NCI-H1417 (cell line): ENCODE measurements at regions not wholly inside any gene's neighbourhood (a gene's known extent, or its start where the extent isn't known, plus 50 kb on each side); places are given as distances from the start of the nearest gene placed in this dataset.

Source experiments
- DNase-seq, 3 experiments: peaks; one replicate each; lab custom pipeline; 2025; lab: John Stamatoyannopoulos, UW

DNA sequence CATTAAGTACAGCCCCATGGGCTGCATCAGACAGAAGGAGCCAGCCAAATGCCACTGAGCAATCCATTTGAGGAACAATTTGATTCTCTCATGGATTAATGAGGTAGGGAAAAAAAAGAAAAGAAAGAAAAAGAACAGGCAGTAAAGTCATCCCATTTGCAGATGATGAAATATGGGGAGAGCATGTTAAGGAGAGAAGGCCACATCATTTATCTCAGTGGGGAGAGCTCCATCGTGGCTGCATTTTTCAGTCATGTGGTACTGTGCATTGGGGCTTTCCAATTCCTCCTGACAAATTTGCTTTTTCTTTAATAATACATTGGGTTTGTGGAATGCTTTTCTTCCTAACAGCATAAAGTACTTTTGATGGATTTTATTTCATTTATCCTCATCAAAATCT lies 375.2 kb upstream of the TLE4 start:
- DNase-seq: no peak

DNA sequence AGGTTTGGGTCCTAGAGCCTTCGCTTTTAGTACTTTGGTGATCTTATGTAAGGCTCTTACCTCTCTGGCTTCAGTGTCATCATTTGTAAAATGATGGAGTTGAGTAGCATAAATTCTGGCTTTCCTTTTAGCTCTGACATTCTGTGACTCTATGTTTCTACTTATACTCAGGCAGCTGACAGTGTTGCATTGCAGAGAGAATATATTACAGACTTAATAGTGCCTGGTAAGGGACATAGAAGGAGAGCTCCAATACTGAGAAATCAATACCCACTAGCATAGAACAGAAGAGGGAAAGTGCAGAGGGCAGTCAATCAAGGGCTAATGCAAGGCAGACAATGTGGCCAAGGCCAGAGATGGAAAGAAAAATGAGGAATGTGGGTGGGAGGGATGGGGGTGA lies 371.4 kb upstream of the TLE4 start:
- no peak for DNase-seq

DNA sequence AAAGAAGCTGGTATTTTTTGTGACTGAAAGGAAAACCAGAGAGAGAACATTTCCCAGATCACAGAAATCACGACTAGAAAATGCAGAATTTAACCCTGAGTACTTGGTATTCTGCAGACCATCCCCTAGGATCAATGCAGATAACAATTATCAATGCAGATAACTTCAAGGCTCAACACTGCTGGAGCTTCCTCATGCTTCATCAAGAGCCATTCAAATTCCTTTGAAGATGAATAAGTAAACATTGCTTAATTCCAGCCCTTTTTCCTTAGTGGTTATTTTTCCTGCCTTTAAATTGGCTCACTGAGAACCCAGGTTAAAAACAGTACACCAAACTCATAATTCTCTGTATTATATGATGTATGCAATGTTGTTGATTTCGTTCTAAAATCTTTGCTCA lies 370.1 kb upstream of the TLE4 start:
- DNase-seq: no peak

DNA sequence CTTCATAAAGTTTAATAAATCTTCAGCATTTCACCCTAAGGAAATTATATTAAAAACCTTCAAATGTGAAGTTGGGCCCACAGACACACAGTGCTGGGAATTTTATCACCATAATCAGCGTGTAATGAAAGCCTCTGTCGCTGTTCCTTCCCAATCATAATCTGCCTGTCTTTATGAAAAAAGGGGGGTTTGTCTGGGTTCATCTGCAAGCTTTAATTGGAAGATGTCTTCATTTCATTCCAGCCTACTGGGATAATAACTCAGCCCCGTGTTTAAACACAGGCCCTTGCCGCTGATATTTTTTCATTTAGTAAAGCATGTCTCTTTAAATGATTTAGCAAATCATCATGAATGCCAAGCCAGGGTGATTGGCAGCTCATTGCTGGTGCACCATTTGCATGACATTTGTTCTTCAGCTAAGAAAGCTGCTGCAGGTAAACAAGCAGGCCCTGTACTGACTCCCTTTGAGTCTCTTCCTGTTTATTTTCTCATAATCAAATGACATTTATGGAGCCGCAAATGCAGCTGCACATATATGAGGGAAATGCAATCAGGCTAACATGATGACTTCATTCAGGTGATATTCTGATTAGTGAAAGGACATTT lies 362.9 kb upstream of the TLE4 start:
- DNase-seq: peak in 1 of 3 experiments; percentile 28

DNA sequence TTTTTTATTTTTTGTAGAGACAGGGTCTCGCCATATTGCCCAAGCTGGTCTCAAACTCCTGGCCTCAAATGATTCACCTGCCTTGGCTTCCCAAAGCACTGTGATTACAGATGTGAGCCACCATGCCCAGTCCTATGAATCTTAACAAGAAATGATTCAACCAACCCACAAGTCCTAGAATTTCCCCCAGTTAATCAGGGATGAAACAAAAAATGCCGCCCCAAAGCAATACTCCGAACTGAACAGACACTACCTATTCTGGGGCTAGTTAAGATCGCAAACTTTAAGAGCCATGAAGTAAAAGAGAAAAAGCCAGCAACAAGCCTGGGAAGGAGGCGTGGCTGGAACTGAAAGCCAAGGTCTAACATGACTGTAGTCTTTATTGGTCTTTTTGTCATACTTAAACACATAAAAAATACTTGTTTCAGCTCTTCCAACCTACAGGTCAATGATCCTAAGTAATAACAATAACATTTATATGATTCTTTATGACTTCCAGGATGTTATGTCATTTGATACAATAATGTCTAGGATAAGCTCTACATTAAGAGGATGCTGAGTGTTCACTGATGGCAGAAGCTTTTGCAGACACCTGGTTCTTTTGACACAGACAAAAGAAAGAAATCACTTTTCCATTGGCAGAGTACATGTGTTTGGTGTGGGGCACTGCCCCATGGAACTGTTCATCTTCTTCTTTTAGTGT lies 361.1 kb upstream of the TLE4 start:
- DNase-seq: peak in 2 of 3 experiments; percentile 21 to 46

DNA sequence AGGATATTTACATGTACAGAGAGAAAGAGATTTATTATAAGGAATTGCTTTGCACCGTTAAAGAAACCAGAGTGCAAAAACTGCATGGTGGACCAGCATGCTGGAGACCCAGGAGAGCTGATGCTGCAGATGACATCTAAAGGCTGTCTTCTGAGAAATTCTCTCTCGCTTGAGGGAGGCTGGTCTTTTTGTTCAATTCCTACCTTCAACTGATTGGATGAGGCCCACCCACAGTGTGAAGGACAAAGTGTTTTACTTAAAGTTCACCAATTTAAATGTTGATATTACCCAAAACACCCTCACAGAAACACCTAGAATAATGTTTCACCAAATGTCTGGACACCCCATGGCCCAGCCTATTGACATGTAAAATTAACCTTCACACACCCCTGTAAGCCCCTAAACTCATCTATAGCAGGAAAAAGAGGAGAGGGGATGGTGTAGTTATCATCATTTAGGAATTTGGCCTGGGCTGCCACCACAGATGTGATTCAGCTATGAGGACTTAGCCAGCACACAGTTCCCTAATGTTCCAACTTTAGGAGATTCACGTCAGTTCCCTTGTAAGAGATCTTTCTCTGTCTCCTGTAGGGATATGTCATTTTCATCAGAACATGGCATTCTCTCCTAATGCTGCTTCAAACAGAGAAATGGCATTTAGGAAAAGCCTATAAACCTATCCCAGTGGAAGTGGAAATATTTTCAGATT lies 358.2 kb upstream of the TLE4 start:
- no peak for DNase-seq

DNA sequence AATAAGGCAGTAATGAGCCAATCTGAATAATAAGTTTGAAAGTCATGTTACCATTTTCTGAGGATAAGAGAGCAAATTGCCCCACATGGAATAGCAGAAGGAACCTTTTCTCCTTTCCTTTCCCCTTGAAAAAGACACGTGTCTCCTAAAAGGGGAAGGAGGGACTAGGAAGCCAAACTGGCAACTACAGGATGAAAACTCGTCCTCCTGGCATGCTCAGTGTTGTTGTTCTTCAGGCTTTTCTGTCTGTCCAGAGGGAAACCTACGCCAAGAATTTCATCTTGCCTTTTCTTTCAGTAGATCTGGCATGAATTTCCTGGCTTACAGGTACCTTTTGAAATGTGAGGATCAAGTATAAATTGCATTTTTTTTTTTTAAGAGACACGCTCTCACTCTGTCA lies 355.9 kb upstream of the TLE4 start:
- DNase-seq: no peak

DNA sequence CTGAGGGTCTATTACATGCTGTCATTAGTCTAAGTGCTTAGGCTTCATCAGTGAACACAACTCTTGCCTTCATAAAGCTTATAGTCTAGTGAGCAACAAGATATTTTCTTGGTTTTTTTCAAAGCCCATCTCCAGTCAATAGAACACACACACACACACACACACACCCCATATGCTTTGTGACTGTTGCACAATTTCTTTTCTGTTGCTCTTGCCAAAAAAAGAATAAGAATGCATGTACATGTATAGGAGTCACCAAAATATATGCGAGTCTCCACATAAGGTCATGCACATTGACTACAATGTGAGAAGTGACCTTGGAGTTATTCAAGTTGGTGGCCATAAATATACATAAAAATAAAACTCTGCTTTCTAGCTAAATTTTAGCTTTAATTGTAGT lies 351.5 kb upstream of the TLE4 start:
- no peak for DNase-seq

DNA sequence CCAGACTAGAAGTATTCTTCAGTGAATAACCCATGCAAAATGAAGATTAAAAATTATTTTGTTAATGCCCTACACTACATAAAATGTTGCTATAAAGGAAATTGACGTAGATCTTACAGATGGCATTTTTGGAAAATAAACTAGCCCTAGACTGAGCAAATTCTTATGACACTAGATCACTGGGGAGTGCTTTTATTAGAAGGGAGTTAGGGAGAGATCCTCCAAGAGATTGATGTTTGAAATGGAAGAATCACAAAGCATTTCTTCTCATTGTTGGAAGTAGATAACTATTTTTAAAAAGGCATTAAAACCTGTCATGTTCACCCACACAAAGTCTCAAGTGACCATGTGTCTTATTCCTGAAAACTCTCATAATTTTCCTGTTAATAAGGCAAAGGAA lies 351.1 kb upstream of the TLE4 start:
- no peak for DNase-seq

DNA sequence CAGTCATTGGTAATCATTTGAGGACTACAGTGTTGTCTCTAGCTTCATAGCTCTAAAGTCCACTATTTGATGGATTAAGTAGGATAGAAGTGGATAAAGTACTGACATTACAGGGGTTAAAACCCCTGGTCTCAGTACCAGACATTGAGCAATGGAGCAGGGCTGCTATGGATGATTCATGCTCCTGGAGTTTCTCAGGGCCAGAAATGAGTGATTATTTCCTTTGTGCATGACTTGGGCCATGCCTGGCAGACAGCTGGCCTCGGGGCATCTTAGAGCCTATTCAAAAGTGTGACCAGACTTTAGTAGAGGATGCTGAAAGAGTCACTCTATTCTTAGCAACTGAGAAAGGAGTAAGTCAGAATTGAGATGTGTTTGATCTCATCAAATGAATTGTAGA lies 350.7 kb upstream of the TLE4 start:
- DNase-seq: no peak

DNA sequence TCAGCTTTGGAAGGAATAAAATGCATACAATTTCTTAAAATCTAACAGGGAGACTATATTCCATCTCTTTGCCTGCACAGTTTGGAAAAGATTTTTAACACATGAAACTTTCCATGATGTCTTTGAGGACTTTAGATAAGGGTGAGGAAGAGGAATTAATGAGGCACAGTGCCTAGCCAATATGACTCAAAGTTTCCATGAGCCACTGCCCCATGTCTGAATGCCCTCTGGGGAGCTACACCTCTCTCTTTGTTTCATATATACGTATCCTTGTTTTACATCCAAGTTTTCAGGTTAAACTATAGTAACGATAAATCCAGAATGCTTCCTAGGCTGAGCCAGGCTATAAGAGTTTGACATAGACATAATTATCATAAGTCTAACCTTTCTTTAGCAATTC lies 349.3 kb upstream of the TLE4 start:
- DNase-seq: no peak

DNA sequence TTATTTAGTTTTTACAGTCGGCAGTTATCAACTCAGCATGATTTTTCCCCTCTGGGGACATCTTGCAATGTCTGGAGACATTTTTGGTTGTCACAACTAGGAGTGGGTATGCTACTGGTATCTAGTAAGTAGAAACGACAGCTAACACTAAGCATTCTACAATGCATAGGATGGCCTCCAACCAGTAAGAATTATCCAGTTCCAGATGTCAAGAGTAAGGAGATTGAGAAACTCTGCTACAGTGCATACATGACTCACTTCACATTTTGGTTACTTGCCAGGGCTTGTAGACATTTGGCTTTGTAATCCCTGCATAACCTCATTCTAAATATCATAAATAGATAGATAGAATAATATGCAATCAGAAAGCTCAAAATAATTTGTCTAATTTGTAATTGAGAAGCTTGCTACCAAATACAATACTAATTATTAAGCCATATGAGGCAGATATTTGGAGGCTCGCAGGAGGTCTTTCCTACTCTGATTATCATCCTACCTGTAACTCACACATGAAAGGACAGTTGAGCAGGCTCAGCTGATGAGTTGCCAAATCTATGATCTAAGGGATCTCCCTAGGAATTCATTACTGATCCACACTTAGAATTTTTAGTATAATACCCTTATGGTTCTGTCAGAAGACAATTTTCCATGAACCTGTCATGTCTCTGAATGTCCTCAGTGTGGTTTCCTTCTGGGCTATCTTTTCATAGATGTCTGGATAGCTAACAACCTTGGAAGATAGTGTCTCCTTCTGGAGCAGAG lies 346.9 kb upstream of the TLE4 start:
- DNase-seq: no peak

DNA sequence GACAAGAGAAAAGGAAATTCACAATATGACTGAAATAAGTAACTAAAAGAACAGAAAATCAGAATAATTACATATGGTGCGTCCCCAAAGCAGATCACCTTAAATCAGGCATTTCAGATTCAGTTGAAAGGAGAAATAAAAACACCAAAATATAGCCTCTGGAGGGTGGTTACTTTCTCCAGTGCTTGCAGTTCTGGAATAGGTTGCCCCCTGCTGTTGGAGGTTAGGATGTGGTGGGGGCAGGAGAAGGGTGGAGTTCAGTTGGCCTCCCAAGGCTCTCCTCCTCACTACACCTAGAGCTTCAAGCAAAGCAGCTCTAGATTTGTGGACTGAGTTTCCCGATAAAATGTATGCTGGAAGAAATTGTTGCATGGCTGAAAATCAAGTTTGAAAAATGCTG lies 338.2 kb upstream of the TLE4 start:
- peak in 2 of 3 experiments; percentile 0 to 9 for DNase-seq

DNA sequence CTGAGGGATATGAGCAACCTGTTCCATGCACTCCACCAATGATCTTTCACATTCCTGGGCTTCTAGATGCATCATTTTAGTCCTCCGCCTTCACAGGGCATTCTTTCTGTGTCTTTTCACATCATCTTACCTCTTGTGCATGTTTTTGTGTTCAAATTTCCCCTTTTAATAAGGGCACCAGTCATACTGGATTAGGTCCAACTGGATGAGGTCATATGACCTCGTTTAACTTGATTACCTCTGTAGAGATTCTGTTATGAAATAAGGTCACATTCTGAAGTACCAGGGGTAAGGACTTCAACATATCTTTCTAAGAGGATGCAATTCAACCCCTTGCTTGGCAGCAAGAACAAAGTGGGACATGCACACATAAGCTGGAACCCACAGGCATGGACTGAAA lies 335.3 kb upstream of the TLE4 start:
- no peak for DNase-seq

DNA sequence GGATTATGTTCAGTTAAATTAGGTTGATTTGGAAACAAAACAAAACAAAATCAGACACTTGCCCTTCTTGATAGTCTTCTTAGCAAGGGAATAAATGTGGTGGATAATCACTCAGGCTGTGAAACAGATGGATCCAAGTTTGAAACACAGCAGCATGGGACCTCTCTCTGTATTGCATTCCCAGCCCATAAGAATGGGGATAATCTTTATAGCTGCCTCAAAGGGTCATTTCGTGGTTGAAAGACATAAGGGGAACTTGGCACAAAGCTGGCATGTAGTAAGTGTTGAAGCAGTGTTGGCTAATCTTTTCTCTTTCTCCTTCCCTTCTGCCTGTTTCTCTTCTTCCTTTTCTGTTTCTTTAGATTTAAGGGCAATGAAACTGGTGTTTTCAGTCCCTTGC lies 333.9 kb upstream of the TLE4 start:
- no peak for DNase-seq

DNA sequence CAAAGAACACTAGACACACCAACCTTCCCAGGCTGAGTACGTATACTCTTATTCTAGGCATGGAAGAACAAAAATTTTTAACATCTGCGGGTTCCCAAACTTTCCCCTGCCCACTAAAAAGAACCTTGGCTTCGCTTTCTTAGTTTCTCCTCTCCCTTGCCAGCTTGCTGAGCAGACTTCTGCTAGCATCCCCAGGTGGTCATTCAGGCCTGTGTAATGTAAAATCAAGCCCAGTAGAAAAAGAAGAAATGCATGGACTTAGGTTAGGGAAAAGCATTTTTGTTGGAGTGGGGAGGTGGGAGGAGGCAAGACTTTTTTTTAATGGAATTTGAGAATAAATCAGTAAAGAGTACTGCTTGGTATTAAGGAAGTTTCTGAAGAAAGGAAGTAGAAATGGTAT lies 331.0 kb upstream of the TLE4 start:
- DNase-seq: no peak

DNA sequence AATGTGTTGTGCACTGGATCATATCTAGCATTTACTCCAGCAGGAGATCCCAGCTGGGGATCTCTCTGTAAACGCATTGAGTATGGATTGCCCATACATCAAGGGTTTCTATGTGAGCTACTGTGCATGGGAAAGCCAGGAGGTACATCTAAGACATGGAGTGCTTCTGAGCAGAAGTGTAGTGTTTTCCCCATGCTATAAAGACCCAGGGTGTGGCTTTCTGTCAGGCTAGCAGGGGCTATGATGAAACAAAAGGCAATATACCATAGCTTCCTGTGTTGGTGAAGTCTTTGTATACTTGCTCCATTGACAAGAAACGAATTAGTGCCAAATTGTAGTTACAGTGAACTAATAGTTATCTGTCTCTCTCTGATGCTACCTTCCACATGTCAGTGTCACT lies 329.3 kb upstream of the TLE4 start:
- peak in 1 of 3 experiments; percentile 21 for DNase-seq

DNA sequence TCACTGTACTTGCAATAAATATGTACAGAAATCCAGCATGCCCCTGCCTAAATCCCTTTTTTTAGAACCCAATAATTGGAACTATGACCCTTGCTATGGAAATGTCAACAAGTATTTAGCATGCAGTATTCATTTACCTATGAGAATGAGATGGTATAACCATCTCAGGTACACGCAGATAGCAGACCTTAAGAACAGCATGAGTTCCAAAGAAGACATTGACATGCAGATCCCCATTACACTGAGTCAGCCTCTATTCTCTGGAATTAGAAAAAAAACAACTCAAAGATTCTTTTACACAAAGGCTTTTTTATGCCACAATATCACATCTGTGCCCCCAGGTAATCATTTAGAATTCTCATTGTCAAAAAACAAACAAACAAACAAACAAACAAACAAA lies 325.6 kb upstream of the TLE4 start:
- no peak for DNase-seq

DNA sequence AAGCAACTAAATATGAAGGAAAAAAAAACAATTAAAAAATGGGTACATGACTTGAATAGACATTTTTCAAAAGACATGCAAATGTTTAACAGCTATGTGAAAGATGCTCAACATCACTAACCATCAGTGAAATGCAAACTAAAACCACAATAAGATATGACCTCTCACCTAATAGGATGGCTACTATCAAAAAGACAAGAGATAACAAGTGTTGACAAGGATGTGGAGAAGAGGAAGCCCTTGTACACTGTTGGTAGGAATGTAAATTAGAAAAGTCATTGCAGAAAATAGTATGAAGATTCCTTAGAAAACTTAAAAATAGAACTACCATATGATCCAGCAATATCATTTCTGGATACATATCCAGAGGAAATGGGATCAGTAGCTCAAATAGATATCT lies 324.7 kb upstream of the TLE4 start:
- DNase-seq: no peak

DNA sequence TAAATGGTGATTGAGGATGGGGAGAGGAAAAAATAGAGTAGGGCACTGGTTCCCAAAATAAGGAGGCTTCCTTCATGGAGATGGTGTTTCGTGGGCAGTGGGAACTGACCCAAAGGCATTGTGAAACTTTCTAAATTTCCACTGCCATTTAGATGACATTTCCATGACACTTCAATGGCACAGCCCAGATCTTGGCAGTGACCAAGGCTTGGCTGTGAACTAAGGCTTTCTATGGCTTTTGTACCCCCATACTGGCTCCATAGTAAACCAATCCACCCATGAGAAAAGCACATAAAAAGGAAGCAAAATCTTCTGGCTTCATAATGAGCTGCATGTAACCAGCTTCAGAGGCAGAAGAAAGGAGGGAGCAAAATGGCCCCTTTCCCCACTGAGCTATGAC lies 321.0 kb upstream of the TLE4 start:
- DNase-seq: no peak

DNA sequence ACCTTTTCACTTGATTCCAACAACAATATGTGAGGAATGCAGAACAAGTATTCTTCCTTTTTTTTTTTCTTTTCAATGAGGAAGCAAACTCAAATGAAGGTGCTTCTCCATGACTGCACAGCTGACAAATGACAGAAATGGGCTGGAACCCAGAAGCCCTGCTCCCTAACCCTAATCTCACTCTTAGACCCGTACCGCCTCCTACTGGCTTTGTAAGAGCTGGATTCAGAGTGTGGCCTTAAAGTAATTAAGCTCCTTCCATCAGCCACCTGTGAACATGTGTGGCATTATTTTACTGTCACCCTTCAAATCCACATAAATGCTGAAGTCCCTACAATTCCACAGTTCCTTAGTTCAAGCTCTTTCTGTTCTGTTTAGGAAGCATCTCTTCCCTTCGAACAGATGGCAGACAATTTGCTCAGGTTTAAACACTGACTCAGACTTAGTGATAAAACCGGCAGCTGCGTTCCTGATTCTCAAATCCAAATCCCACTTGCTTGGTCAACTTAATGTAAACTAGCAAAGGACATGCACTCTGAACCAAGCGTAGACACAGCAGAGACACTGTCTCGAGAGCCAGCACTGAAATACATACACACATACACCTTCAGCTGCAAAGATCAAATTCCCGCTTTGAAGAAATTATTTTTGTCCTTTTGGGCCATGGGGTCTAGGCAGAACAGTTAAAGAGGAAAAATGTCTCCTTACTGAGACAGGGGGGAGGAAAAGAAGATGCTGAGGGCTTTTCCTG lies 316.7 kb upstream of the TLE4 start:
- DNase-seq: peak in 1 of 3 experiments; percentile 59

DNA sequence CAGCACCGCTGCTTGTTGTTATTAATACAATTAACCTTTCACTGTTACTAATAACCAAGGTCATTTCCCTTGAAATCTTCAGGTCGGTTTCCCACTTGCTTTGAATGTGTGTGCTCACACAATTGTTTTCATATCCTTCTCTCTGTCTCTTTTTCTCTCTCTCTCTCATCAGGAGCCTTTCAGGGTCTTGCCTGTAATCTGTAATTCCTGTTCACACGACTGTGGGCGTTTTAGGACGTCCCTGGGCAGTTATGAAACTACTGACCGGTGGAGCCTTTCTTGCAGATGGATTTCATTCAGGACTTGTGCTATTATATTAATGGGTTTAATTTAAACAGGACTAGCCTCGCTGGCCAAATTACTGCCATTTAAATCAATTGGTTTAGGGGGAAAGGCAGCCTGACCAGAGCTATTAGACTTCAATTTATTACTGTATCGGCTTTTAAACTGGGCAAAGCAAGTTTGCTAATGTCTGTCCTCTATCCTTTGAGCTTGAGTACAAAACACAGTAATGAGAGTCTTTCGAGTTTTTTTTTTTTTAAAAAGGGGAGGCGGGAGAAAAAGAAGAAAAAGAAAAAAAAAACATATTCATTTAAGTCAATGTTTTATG lies 316.0 kb upstream of the TLE4 start:
- DNase-seq: peak in 2 of 3 experiments; percentile 10 to 59
